ENCODE measurements at regions not wholly inside any gene's neighbourhood (a gene's known extent, or its start where the extent isn't known, plus 50 kb on each side); places are given as distances from the start of the nearest gene placed in this dataset.

- DNase-seq = no peak
Measured at GRCh38 chr3:56864090-56864489, 62.3 kb upstream of the ARHGEF3 start.

DNA sequence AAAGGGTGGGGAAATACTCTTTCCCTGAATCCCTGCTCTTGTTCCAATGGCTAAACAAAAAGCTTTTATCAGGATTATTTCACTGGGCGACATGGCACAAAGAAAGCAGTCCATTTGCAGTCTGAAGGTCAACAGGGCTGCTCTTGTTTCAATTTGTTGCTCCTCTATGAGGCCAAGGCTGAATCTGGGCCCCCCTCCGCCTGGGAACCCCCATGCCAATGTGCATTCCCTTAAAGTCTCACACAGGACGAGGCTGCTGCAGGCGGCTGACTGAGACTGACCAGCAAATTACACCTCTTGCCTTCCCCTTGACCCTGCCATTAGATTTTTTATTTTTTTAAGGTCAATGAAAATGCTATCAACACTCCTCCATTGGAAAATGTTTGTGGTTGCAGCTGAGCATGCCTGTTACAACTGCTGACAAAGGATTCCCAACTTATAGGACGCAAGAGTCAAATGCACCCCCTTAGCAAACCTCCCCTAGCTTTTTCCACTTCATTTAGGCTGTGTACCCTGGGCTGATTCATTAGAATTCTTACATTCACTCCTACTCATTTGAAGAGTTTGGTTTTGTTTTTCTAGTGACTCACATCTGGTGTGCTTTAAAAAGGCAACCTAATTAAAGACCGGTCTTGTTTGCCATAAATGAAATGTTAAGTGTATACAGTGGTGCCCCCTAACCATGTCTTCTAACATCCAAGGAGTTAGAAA, 60.8 kb upstream of the ARHGEF3 start:
- peak in 1 of 2 donors; percentile 8 for DNase-seq

GRCh38 chr3:56861511-56861910, 59.8 kb upstream of the ARHGEF3 start:
- no peak for DNase-seq

- DNase-seq = no peak
Measured at GRCh38 chr3:56860939-56861338, 59.2 kb upstream of the ARHGEF3 start.

DNA sequence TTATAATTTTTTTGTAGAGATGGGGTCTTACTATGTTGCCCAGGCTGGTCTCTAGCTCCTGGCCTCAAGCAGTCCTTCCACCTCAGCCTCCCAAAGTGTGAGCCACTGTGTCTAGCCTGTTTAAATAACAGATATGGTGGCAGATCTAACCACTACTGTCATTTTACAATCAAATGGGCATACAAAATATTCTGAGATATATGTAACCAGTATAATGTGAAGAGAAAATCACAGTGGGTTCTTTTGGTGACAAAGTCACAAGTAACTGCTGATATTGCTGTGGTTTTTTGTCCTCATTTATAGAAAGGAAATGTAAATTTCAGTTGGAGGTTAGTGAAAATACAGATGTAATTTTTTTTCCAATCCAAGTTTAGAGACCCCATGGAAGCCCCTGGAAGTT, 58.6 kb upstream of the ARHGEF3 start:
- DNase-seq = no peak

DNA sequence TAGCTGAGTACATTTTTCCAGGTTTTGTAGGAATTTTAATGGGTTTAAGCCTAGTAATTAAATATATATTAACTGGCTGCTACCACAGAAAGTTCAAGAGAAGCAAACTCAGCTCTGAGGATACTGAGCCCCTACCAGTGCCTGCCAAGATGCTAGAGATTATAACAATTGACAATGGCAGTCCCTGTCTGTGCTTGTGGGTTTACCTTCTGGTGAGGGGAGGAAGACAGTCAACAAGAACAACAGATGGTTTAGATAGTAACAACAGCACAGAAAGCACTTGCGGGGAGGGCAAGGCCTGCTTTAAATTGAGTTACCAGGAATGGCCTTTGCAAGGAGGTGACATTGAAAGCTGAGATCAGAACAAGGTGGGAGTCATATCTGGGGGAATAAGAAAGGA, 56.6 kb upstream of the ARHGEF3 start:
- no peak for DNase-seq

- DNase-seq = no peak
Measured at GRCh38 chr3:56857178-56857577, 55.4 kb upstream of the ARHGEF3 start.

DNA sequence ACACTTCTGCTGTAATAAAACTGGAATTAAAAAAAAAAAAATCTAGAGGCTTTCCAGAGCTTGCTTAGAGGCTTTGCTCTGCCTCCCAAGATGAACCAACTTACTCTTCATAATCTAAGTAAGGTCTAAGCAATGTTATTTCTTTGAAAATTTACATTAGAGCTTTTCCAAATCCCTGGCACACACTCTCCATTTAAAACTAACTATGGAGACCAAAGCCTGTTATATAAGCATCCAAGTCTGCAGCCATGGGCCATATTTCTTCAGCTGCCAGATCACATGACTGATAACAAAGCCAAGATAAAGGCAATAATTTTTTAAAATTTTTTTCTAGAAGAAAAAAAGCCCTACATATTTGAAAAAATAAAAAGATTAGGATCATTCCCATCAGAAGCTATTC, 55.0 kb upstream of the ARHGEF3 start:
- no peak for DNase-seq

DNA sequence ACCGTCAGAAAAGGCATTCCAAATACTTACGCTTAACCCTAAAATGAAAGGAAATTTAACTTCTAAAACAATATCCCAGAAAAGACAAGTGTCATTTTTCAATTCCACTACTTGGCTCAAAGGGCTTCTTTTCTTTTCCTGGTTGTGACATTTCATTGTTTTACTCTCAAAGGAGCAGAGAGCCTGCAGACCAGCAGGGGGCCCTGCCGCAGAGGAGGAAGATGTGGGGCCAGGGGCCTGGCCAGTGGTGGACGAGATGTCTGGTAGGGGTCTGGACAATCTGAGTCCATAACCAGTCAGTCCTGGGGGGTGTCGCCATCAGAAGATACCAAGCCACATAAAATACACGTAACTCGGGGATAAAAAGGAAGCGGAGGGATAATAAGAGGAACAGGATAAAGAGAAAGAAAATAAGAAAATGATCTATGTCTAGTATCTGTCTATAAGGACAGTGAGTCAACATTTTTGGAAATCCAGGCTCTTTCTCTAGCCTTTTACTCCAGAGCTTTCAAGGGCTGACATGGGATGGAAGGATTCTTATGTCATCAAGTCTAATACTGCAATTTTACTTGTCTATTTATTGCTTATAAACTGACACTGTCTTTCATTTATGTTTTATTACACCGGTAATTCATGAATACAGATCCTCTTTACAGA, 54.2 kb upstream of the ARHGEF3 start:
- peak; percentile 35 to 44 for DNase-seq

GRCh38 chr3:56854856-56855611, 53.3 kb upstream of the ARHGEF3 start:
- DNase-seq = no peak

GRCh38 chr3:56851966-56852884, 50.5 kb upstream of the ARHGEF3 start:
- no peak for DNase-seq
